ENCODE measurements at regions not wholly inside any gene's neighbourhood (a gene's known extent, or its start where the extent isn't known, plus 50 kb on each side); places are given as distances from the start of the nearest gene placed in this dataset.

DNA sequence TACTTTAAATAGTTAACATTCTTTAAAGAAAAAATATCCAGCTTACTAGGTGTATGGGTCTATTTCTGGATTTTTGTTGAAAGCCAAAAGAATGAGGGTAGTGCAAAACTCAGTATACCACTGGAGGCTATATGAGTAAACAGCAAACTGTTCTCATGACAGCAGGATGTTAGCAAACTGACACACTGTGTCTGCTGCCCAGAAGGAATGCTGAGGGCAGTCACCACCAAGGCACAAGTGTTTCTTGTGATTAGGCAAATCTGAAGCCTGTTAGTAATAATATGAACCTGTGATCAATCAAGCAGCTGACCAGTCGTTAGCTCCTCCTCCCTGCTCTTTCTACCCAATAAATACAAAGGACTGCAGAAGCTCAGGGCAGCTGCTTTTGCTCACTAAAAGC, 50.5 kb upstream of the SULT1C3 start:
- Histone ChIP-seq H3K9me3 (ENCODE audit: control insufficient read depth in 1 of 2, insufficient read depth in 1 of 2, low read depth in 1 of 2, low read length in 2 of 2) (no peaks in the 10 kb centered on the region), H2AFZ (ENCODE audit: low read depth, low read length, poor library complexity, severe bottlenecking) (no peak overlapping the region), H3K4me1 (ENCODE audit: control insufficient read depth in 1 of 2, insufficient read depth in 2 of 2, low read length in 2 of 2) (no peaks in the 10 kb centered on the region), H3K27ac (ENCODE audit: low read depth, low read length) (no peak overlapping the region), H3K27me3 (ENCODE audit: insufficient read depth, low read length) (no peaks in the 10 kb centered on the region), H3K9ac (ENCODE audit: low read length) (no peak overlapping the region), H4K20me1 (ENCODE audit: insufficient read depth) (no peaks in the 10 kb centered on the region), H3K4me2 (ENCODE audit: low read length) (no peak overlapping the region), H3K79me2 (ENCODE audit: insufficient read depth, low read length) (no peaks in the 10 kb centered on the region), H3K36me3 (ENCODE audit: control insufficient read depth in 1 of 2, insufficient read depth in 2 of 2, low read length in 2 of 2) (no peaks in the 10 kb centered on the region), H3K4me3 (replicated peaks in 1 of 2; ENCODE audit: low read depth in 1 of 2, low read length in 2 of 2) (no peak overlapping the region), H3K9me2 (ENCODE audit: insufficient read depth) (no peaks in the 10 kb centered on the region)
- ChIA-PET CTCF (interaction anchor here (1.4 kb wide), 1 partner anchor 395 kb away, joined by 3 read pairs; no protein-coding TSS in a partner anchor), POLR2A (no interaction called here), RAD21 (ENCODE audit: low non-redundant PET in 1 of 2, low total read pairs in 2 of 2, uncharacterized antibody in 2 of 2, unreplicated experiment in 2 of 2) (no interaction called here)
- intact Hi-C loops (cut with micrococcal nuclease) = no loop called here
- ATAC-seq = no peak
- DNase-seq (ENCODE audit: low read depth, low spot score) = no peak
- BruUV-seq (replicated peaks) = no TSS peak
- TF ChIP-seq CBX3 (IDR thresholded peaks at IDR 0.05; ENCODE audit: low read depth) (no peak), POLR2AphosphoS5 (IDR thresholded peaks at IDR 0.05; ENCODE audit: low read depth, low read length) (no peak), YY1 (IDR thresholded peaks at IDR 0.05; ENCODE audit: extremely low read depth, insufficient replicate concordance, low read depth, low read length) (no peak), ZFX (IDR thresholded peaks at IDR 0.05) (no peak), RAD21 (IDR thresholded peaks at IDR 0.05; ENCODE audit: low read depth) (no peak), SP1 (IDR thresholded peaks at IDR 0.05; ENCODE audit: low read depth) (no peak), SIN3A (IDR thresholded peaks at IDR 0.05; ENCODE audit: low read depth) (no peak)
- TF ChIP-seq, protein P1, sequence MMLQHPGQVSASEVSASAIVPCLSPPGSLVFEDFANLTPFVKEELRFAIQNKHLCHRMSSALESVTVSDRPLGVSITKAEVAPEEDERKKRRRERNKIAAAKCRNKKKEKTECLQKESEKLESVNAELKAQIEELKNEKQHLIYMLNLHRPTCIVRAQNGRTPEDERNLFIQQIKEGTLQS (IDR thresholded peaks at IDR 0.05) = no peak
- TF ChIP-seq, protein P2, sequence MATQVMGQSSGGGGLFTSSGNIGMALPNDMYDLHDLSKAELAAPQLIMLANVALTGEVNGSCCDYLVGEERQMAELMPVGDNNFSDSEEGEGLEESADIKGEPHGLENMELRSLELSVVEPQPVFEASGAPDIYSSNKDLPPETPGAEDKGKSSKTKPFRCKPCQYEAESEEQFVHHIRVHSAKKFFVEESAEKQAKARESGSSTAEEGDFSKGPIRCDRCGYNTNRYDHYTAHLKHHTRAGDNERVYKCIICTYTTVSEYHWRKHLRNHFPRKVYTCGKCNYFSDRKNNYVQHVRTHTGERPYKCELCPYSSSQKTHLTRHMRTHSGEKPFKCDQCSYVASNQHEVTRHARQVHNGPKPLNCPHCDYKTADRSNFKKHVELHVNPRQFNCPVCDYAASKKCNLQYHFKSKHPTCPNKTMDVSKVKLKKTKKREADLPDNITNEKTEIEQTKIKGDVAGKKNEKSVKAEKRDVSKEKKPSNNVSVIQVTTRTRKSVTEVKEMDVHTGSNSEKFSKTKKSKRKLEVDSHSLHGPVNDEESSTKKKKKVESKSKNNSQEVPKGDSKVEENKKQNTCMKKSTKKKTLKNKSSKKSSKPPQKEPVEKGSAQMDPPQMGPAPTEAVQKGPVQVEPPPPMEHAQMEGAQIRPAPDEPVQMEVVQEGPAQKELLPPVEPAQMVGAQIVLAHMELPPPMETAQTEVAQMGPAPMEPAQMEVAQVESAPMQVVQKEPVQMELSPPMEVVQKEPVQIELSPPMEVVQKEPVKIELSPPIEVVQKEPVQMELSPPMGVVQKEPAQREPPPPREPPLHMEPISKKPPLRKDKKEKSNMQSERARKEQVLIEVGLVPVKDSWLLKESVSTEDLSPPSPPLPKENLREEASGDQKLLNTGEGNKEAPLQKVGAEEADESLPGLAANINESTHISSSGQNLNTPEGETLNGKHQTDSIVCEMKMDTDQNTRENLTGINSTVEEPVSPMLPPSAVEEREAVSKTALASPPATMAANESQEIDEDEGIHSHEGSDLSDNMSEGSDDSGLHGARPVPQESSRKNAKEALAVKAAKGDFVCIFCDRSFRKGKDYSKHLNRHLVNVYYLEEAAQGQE (IDR thresholded peaks at IDR 0.05; ENCODE audit: low read depth) = no peak

All from HCT116 (cell line).